GM20000 (cell line): ENCODE measurements at regions not wholly inside any gene's neighbourhood (a gene's known extent, or its start where the extent isn't known, plus 50 kb on each side); places are given as distances from the start of the nearest gene placed in this dataset.

ENCODE experiments used
- DNase-seq: peaks from one replicate; pipeline ENCODE4 v3.0.0; 2012; ENCODE audit warnings: low spot score
- TF ChIP-seq, protein P1 (sequence below): IDR thresholded peaks from 2 replicates; pipeline ENCODE4 v1.5.1; 2012; ENCODE audit warnings: mild to moderate bottlenecking, control low read depth; ENCODE audit errors: extremely low read depth, missing control alignments

DNA sequence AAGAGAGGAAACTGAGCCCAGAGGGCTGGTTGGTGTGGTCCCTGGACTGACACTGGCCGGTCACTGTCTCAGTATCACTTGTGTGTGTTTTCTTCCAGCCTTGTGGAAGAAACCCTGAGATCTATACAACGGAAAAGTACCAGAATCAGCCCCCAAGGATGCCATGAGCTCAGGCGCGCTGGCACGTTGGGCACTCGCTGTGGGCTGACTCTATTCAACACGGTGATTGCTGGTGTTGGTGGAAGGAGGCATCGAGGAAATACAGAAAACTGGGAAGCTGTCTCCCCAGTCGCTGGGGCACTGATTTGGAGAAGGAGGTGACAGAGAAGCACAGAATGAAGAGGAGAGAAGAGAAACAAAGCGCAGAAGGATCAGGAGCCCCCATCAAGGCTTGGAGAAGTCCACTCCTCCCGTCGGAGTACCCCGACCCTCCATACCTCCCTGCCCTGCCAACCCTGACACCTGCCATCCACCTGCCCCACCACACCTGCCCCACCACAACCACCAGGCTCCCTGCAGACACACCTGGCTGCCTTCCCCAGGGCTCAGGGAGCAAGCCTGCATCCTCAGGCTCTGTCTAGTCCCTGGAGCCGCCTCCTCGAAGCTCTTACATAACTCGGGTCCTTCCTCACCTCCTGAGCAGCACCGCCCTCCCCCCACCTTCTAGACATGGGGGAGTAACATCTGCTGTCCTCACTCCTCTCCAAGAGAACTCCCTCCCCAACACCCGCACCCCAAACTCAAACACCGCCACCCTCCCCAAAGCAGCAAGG, 66.5 kb downstream of the RBFOX3 start:
- TF ChIP-seq, protein P1, sequence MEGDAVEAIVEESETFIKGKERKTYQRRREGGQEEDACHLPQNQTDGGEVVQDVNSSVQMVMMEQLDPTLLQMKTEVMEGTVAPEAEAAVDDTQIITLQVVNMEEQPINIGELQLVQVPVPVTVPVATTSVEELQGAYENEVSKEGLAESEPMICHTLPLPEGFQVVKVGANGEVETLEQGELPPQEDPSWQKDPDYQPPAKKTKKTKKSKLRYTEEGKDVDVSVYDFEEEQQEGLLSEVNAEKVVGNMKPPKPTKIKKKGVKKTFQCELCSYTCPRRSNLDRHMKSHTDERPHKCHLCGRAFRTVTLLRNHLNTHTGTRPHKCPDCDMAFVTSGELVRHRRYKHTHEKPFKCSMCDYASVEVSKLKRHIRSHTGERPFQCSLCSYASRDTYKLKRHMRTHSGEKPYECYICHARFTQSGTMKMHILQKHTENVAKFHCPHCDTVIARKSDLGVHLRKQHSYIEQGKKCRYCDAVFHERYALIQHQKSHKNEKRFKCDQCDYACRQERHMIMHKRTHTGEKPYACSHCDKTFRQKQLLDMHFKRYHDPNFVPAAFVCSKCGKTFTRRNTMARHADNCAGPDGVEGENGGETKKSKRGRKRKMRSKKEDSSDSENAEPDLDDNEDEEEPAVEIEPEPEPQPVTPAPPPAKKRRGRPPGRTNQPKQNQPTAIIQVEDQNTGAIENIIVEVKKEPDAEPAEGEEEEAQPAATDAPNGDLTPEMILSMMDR = no peak
- no peak for DNase-seq

DNA sequence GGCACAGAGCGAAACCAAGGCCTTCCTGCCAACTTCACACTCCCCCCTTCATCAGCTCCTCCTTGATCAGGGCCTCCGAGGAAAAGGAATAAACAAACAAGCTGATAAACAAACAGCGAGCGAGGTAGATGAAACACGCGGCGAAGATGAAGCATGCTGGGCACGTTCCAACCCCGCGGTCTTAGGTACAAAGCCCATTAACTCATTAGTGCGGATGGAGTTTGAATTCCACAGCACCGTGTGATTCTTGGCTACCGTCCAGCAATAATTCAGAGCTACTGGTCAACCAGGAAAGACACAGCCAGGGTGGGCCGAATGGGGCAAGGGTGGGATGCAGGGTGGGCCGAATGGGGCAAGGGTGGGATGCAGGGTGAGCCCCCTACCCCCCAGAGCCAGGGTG, 67.3 kb downstream of the RBFOX3 start:
- DNase-seq = no peak
- TF ChIP-seq, protein P1 = no peak

DNA sequence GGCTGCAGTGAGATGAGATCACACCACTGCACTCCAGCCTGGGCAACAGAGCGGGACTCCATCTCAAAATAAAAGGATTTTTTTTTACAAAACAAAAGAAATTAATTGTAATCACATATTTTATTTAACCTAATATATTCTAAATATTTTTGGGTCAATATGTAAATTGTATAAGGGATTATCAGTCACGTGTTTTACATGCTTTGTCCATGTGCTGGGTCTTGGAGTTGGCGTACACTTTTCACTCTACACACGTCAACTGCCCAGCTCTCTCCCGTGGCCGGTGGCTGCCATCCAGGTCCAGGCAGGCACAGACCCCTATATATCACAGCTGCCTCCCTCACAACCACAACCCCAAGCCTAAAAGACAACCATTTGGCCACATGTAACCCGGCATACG, 68.1 kb downstream of the RBFOX3 start:
- DNase-seq = no peak
- TF ChIP-seq, protein P1 = no peak

DNA sequence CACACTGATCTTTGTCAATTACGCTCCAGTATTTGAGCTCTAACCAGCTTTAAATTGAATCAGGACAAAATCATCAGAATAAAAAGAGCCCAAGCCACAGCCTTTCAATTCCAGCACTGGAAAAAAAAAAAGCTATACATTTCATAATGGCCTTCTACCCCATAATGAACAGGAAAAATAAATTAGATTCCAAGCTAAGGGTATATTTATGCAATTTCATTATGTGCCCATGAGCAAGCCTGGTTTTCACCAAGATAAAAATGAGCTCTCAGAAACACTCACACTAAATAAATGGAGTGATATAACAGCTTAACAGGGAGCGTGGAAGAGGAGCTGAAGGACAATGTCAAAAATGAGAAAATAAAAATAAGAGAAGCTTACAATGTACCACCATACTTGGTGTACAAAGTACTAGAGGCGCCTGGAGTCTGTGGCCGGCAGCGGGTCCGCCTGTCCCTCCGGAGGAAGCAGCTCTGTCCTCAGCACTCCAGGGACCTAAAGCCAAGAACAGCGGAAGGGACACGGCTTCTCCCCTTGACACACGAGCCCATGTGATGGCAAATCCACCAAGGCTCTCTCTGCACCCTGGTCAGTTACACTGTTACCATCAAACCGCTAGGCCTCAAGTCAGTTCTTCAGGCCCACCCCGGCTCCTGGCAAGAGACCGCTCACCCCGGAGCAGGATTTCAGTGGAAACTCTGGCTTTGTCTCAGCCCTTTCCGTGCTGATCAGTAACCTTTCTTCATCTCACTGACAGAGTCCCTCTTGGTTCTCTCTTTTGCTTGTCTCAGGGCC, 69.6 kb downstream of the RBFOX3 start:
- TF ChIP-seq, protein P1 = no peak
- no peak for DNase-seq

DNA sequence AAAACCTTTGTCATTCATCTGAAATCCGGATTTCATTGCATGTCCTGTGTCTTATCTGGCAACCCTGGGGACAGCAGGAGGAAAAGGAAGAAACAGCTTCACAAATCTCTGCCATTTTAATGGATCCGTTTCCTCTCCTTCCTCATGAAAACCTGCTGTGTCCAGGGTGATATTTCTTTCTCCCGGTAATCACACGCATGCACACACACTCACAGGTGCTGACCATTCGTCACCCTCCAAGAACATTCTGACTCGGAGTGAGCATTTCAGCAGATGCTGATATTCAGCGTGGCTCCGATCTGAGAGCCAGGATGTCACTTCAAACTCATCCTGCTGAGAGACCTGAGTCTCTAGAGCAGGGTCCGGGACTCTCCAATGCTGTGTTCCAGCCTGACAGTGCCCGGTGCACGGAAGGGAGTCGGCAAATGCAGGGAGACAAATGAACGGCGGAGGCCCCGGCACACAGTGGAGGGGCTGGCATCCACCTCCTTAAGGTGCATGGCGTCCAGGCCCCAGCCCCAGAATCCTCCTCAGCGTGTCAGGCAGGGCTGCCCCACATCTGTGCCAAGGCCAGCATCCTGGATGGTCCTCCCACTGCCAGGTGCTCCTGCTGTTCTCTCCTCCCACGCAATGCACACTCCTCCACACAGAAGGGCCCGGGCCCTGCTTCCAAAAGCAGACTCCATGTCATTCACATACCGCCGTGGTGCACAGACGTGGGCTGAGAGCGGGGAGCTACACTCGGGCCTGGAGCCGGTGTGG, 70.7 kb downstream of the RBFOX3 start:
- no peak for DNase-seq
- TF ChIP-seq, protein P1 = no peak

DNA sequence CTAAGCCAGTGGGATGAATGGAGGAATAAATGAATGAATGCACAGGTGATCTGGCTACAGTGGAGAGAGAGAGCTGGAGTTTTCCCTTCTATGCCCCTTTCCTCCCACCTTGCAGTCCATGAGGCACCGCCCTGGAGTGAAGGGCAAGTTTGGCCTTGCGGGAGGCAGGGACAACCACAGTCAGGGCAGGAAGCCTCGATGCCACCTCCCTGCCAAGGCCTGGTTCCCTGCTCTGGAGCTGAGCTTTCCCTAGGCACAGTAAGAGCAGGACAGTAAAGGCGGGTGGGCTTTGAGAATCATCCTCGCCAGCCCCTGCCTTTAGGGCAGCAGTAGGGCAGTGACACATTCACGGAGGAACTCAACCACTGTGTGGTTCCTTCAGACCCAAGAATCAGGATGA, 72.6 kb downstream of the RBFOX3 start:
- TF ChIP-seq, protein P1 = no peak
- DNase-seq = no peak
